ENCODE measurements at regions not wholly inside any gene's neighbourhood (a gene's known extent, or its start where the extent isn't known, plus 50 kb on each side); places are given as distances from the start of the nearest gene placed in this dataset.

- no peak for DNase-seq (ENCODE audit: low read depth)
- no peak overlapping the region for H3K4me3 ChIP-seq (replicated peaks; ENCODE audit: low read depth, low read length)
- TF ChIP-seq, protein P1, sequence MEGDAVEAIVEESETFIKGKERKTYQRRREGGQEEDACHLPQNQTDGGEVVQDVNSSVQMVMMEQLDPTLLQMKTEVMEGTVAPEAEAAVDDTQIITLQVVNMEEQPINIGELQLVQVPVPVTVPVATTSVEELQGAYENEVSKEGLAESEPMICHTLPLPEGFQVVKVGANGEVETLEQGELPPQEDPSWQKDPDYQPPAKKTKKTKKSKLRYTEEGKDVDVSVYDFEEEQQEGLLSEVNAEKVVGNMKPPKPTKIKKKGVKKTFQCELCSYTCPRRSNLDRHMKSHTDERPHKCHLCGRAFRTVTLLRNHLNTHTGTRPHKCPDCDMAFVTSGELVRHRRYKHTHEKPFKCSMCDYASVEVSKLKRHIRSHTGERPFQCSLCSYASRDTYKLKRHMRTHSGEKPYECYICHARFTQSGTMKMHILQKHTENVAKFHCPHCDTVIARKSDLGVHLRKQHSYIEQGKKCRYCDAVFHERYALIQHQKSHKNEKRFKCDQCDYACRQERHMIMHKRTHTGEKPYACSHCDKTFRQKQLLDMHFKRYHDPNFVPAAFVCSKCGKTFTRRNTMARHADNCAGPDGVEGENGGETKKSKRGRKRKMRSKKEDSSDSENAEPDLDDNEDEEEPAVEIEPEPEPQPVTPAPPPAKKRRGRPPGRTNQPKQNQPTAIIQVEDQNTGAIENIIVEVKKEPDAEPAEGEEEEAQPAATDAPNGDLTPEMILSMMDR (IDR thresholded peaks at IDR 0.05; ENCODE audit: low read length, missing control alignments): no peak
Measured at GRCh38 chr7:25727446-25727845, 424.6 kb upstream of the NFE2L3 start.

DNA sequence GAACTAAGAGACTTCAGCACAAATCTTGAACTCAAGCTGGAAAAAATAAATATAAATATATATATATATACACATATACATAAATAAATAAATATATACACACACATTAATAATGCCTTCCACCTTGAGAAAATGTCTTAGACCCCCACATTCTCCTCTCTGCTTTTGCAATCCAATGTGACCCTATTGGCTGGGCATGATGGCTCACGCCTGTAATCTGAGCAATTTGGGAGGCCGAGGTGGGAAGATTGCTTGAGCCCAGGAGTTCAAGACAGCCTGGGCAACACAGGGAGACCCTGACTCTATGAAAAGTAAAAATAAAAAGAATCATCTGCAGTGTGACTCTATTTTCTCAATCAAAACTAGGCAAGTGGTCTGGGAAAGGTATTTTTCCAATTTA lies 424.1 kb upstream of the NFE2L3 start:
- no peak for DNase-seq (ENCODE audit: low read depth)
- no peak overlapping the region for H3K4me3 ChIP-seq (replicated peaks; ENCODE audit: low read depth, low read length)
- TF ChIP-seq, protein P1 (IDR thresholded peaks at IDR 0.05; ENCODE audit: low read length, missing control alignments): no peak

- no peak overlapping the region for H3K4me3 ChIP-seq (replicated peaks; ENCODE audit: low read depth, low read length)
- TF ChIP-seq, protein P1 (IDR thresholded peaks at IDR 0.05; ENCODE audit: low read length, missing control alignments): no peak
- peak; percentile 5 for DNase-seq (ENCODE audit: low read depth)
Measured at GRCh38 chr7:25731068-25731845, 420.7 kb upstream of the NFE2L3 start.

DNA sequence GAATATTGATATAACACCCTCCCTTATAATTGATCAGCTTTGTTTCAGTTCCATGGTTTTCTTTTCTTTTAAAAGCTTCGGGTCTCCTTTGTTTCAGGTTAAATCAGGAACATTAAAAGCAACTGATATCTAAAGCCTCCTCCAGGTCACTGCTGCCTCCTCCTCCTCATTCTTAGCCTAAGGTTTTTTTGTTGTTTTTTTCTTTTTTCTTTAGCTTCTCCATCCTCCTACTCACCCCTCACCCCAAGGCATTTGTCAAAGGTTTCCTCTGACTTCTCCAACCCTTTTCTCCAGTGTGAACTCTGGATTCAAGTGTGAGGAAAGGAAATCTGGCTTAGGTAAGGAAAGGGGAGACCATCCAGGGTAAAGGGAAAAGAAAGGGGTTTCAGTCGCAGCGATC lies 420.2 kb upstream of the NFE2L3 start:
- no peak overlapping the region for H3K4me3 ChIP-seq (replicated peaks; ENCODE audit: low read depth, low read length)
- TF ChIP-seq, protein P1 (IDR thresholded peaks at IDR 0.05; ENCODE audit: low read length, missing control alignments): no peak
- DNase-seq (ENCODE audit: low read depth): no peak

DNA sequence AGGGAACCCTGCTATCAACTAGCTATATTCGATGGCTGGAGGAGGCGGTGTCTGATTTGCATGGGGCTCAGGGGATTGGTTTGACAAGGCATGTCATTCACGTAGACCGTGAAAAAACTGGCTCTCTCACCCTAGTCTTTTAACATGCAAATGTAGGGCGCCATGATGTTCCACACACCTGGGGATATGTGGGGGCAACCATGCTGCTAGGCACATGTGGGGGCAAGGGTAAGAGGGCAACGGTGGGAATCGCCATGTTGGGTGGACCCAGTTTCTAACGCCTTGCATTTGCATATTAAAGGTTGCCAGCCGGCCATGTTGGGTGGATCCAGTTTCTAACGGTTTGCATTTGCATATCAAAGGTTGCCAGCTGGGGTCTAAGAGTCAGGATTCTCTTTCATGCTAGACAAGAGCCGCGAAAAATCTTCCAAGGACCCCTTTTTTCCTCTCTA lies 419.2 kb upstream of the NFE2L3 start:
- H3K4me3 ChIP-seq (replicated peaks; ENCODE audit: low read depth, low read length): no peak overlapping the region
- DNase-seq (ENCODE audit: low read depth): no peak
- TF ChIP-seq, protein P1 (IDR thresholded peaks at IDR 0.05; ENCODE audit: low read length, missing control alignments): no peak

DNA sequence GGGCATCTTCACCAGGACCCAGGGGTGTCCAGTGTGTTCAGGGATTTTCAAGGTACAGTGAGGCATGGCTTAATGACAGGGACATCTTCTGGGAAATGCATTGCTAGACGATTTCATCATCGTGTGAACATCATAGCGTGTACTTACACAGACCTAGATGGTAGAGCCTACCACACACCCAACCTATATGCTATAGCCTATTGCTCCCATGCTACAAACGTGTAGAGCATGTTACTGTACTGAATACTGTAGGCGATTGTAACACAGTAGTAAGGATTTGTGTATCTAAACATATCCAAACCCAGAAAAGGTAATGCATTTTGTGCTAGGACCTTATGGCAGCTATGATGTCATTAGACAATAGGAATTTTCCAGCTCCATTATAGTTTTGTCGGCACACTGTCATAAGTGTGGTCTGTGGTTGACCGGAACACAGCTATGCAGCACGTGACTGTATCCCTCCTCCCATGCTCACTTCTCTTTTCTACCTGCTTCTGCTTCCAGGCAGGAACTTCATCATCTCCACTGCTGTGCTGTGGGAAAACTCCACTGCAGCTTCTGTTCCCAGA lies 416.2 kb upstream of the NFE2L3 start:
- H3K4me3 ChIP-seq (replicated peaks; ENCODE audit: low read depth, low read length): no peak overlapping the region
- DNase-seq (ENCODE audit: low read depth): no peak
- TF ChIP-seq, protein P1 (IDR thresholded peaks at IDR 0.05; ENCODE audit: low read length, missing control alignments): no peak
